ENCODE measurements at regions not wholly inside any gene's neighbourhood (a gene's known extent, or its start where the extent isn't known, plus 50 kb on each side); places are given as distances from the start of the nearest gene placed in this dataset.

DNA sequence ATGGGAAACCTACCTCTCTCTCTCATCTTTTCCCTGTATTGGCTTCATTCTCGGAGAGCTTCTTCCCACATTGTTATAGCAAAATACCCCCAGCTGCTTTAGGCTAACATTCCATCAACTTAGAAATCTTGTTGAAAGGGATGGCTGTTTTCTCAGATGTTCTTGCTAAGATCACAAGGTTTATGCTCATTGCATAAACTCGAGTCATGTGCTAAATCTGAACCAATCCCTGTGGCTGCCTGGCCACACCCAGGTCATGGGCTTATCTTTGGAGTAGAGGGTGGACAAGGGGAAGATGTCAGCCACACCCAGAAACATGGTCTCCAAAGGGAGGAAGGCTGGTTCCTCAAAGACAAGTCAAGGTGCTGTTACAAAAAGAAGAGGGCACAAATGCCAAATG lies 150.6 kb upstream of the UMPS start:
- no peak for DNase-seq (ENCODE audit: low read depth)

DNA sequence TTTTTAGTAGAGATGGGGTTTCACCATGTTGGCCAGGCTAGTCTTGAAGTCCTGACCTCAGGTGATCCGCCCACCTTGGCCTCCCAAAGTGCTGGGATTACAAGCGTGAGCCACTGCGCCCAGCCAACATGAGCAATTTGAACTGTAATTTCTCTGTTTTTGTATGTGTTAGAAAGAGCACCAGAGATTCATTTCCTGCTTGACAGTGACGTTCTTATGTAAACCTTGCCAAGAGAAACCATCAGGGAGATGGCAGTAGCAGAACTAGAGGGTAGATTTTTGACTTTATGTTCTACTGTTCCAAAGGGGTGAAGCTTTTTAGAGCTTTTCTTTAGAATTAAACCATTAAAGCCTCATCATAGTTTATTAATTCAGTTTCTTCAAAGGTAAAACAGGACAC lies 148.1 kb upstream of the UMPS start:
- no peak for DNase-seq (ENCODE audit: low read depth)

DNA sequence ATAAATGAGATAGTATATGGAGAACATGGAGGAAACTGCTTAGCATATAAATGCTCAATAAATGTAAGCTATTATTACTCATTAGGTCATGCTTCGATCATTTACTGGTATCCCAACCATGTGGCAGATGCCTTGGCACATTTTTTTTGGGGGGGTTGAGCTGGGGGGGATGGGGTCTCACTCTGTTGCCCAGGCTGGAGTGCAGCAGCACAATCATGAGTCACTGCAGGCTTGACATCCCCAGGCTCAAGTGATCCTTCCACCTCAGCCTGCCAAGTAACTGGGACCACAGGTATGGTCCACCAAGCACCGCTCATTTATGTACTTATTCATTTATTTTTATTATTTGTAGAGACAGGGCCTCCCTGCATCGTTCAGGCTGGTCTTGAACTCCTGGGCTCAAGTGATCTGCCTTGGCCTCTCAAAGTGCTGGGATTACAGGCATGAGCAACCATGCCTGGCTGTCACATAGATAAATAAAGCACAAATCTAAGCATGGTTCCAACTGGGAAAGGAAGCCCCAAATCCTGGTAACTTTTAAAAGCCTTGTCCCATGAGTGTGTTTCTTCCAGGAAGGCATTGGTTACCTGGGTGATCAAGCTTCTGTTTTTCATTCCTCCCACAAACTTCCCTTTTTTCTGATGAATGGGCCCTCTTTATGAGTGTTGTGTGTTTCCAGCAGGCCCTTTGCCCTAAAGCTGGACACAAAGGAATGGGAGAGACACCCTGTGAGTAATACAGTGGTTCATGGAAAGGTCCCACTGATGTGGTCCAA lies 147.4 kb upstream of the UMPS start:
- no peak for DNase-seq (ENCODE audit: low read depth)

GRCh38 chr3:124584245-124584551 lies 146.1 kb upstream of the UMPS start:
- DNase-seq (ENCODE audit: low read depth), result no peak

GRCh38 chr3:124584552-124585391 lies 145.5 kb upstream of the UMPS start:
- no peak for DNase-seq (ENCODE audit: low read depth)

GRCh38 chr3:124586126-124587052 lies 143.9 kb upstream of the UMPS start:
- no peak for DNase-seq (ENCODE audit: low read depth)

DNA sequence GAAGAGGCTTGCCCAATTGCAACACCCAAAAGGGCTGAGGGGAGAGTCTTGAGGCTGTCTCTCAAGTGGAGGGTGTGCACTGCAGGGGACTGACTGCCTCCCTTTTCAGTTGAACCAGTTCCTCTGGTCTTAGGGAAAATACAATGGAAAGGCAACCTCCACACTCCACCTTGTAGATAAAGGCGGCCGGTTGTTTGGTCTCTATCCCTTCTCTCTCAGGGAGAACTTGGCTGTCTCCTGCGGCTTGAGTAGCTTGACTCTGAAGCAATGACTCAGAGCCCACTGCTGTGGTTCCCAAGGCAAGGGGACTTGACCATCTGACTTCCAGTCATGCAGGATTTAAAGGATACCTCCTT lies 143.2 kb upstream of the UMPS start:
- DNase-seq (ENCODE audit: low read depth), result no peak

DNA sequence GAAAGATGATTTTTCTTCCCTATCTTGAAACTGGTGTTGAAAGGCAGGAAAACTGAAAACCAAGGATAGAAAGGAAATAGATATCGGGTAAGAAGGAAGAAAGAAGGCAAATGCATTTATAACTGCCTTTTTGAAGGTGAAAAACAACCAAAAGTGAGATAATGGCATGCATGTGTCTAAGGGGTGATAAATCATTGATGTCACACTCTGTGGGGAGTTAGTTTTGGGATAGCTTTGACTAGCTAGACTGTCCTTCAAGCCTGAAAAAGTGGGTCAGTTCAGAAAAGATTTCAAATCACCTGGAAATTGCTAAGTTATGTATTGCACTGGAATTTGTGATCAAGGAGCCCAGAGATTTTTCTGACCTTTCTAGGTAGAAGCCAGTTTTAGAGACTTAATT lies 142.2 kb upstream of the UMPS start:
- DNase-seq (ENCODE audit: low read depth), result no peak

DNA sequence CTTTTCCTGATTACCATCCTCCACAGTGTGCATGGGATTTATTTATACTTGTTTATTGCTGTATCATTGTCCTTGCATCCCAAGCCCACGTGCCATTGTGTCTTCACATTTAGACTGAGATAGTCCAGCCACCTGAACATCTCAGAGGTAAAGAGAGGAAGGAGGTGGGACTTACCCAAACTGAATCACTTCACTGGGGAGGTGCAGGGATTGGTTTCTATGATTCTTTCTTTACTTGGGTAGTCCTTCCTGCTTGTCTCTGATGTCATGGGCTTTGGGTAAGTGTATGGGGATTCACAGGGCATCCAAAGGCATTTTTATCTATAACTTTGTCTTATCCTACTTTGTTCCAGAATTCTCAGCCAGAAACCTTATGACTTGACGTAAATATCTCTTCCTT lies 141.5 kb upstream of the UMPS start:
- no peak for DNase-seq (ENCODE audit: low read depth)

DNA sequence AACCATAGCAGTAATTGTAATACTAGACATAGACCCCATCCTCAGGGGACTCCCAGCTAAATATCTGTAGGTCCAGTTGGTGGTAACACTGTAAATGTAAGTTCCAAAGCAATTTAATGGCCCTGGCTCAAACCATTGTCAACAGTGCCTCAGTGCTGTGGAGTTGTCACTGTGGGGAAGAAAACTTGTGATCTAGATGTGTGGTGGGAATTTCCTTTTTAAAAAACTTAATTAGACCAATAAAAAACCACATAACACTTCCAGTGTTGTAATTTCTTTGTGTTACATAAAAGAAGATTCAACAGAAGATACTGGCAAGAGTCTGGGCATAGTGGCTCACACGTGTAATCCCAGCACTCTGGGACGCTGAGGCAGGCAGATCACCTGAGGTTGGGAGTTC lies 138.6 kb upstream of the UMPS start:
- no peak for DNase-seq (ENCODE audit: low read depth)

GRCh38 chr3:124592658-124593441 lies 137.4 kb upstream of the UMPS start:
- no peak for DNase-seq (ENCODE audit: low read depth)

GRCh38 chr3:124593442-124593829 lies 136.8 kb upstream of the UMPS start:
- DNase-seq (ENCODE audit: low read depth), result no peak

DNA sequence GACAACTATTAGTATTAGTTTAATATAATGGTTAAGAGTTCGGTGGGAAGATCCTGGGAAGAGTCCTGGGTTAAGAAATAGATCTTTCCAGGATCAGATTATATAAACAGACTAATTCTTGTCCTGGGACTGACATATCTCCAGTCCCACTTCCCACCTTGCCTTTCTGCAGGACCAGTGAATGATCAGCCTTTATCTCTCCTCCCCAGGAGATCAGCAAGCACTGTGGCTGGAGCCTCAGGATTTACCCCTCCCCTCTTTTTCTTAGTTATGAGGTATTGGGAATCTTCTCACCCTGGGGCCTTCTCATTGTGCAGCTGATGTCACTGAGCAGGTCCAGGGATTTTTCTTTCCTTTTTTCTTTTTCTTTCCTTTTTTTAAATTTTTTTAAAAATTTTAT lies 135.7 kb upstream of the UMPS start:
- no peak for DNase-seq (ENCODE audit: low read depth)

GRCh38 chr3:124597273-124597672 lies 133.0 kb upstream of the UMPS start:
- DNase-seq (ENCODE audit: low read depth), result no peak

DNA sequence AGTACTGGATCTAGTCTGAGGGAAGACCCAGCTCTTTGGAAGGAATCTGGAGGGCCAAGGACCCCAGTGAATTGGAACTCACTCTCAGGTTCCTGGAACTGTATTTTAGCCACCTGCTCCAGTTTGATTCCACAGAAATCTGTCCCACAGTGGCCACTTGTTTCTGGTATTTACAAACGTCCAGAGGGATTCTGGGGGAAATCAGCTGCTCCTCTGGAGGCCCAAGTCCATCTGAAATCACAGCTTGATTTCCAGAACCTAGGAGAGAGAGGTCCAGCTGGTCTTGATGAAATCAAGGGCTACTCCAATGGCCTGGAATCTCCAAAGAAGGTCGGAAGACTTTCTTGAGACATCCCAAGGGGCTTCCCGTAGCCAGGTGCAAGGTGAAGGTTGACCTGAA lies 132.3 kb upstream of the UMPS start:
- no peak for DNase-seq (ENCODE audit: low read depth)

DNA sequence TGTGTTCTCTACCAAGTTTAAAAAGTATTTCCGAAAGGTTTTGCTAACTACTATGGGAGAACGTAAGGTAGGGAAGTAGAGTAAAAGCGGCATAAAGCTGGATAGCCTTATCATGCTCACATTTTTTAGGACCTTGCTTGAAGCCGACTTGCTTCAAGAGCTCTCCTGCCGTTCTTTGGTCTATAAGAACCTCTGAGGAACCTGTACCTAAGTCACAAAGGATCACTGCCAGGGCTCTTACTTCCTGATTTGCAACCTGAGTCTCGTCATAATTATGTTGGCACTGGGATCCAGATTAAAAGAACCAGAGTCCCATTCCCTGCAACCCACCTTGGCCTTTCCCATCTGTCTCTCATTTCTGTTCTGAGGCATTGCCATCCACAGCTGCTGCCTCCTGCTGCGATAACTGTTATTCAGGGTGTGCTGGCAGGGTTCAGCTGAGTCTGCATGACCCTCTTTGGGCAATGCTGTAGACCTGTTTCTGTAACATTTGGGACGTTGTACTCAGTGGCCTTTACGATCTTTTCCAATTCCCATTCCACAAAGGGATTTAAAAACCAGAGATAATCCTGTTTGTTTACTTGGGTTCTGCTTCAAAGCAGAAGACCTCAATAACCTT lies 131.0 kb upstream of the UMPS start:
- DNase-seq (ENCODE audit: low read depth), result no peak

GRCh38 chr3:124599779-124600693 lies 130.2 kb upstream of the UMPS start:
- DNase-seq (ENCODE audit: low read depth), result no peak

- no peak for DNase-seq (ENCODE audit: low read depth)
Measured at GRCh38 chr3:124600765-124601164, 129.5 kb upstream of the UMPS start.

GRCh38 chr3:124601190-124601589 lies 129.1 kb upstream of the UMPS start:
- no peak for DNase-seq (ENCODE audit: low read depth)

GRCh38 chr3:124602980-124603627 lies 127.1 kb upstream of the UMPS start:
- no peak for DNase-seq (ENCODE audit: low read depth)
